SK-N-SH (cell line): ENCODE measurements at regions not wholly inside any gene's neighbourhood (a gene's known extent, or its start where the extent isn't known, plus 50 kb on each side); places are given as distances from the start of the nearest gene placed in this dataset.

Experiments
- CTCF ChIA-PET: fragments of 300-600, 350-600 bp; formaldehyde crosslinking; extraction: SDS; loops from one replicate; lab custom pipeline; 2021; lab: Yijun Ruan, JAX
- POLR2A ChIA-PET: fragments of 350-600 bp; sonication (Branson Sonifier 250); formaldehyde crosslinking; extraction: SDS; loops from one replicate; lab custom pipeline; 2020; ENCODE audit warnings: antibody characterized with exemption, inconsistent platforms; lab: Yijun Ruan, JAX
- DNase-seq: peaks from one replicate; pipeline ENCODE4 v3.0.0; 2012
- H2AFZ ChIP-seq: fragments of 200-600 bp; sonication (generic); 2 replicates; pipeline ENCODE4 v1.8.1; 2016; ENCODE audit warnings: antibody characterized with exemption, mild to moderate bottlenecking, low read depth
- H3F3A ChIP-seq: fragments of 200-600 bp; sonication (generic); replicated peaks from 2 replicates; pipeline ENCODE3; 2016; ENCODE audit warnings: antibody characterized with exemption, mild to moderate bottlenecking; ENCODE audit not compliant: insufficient read depth
- H3K27ac ChIP-seq, 2 experiments: fragments of 200-500 bp in 1 of 2; fragments of 200-600 bp in 1 of 2; sonication (Bioruptor generic) in 1 of 2; sonication (generic), shearing (Covaris generic) in 1 of 2; 2 replicates each; pipeline versions ENCODE4 v1.5.1 to v1.6.1; 2014 to 2016; ENCODE audit warnings: low read depth in 2 of 2, inconsistent platforms in 1 of 2, low read length in 1 of 2, mild to moderate bottlenecking in 1 of 2, mixed read lengths in 1 of 2
- H3K27me3 ChIP-seq: fragments of 200-600 bp; sonication (generic), shearing (Covaris generic); 2 replicates; pipeline ENCODE4 v1.6.1; 2016; ENCODE audit warnings: mixed run types; ENCODE audit not compliant: insufficient read depth
- H3K36me3 ChIP-seq, 2 experiments: fragments of 200-500 bp in 1 of 2; fragments of 200-600 bp in 1 of 2; sonication (Bioruptor generic) in 1 of 2; sonication (generic) in 1 of 2; replicated peaks in 1 of 2; 2 replicates each; pipeline versions ENCODE3 to v1.5.1; 2014 to 2016; ENCODE audit warnings: low read length in 1 of 2, mild to moderate bottlenecking in 1 of 2; ENCODE audit not compliant: insufficient read depth in 2 of 2, control insufficient read depth in 1 of 2
- H3K4me1 ChIP-seq, 2 experiments: fragments of 200-500 bp in 1 of 2; fragments of 200-600 bp in 1 of 2; sonication (Bioruptor generic) in 1 of 2; sonication (generic), shearing (Covaris generic) in 1 of 2; 2 replicates each; pipeline versions ENCODE4 v1.5.1 to v1.6.1; 2014 to 2016; ENCODE audit warnings: low read depth in 1 of 2, low read length in 1 of 2, mixed run types in 1 of 2; ENCODE audit not compliant: insufficient read depth in 2 of 2, control insufficient read depth in 1 of 2
- H3K4me2 ChIP-seq: fragments of 200-600 bp; sonication (generic), shearing (Covaris generic); 2 replicates; pipeline ENCODE4 v1.6.1; 2017; ENCODE audit warnings: mixed run types
- H3K4me3 ChIP-seq, 2 experiments: fragments of 200-500 bp in 1 of 2; fragments of 200-600 bp in 1 of 2; sonication (Bioruptor generic) in 1 of 2; sonication (generic), shearing (Covaris generic) in 1 of 2; 2 replicates each; pipeline versions ENCODE4 v1.5.1 to v1.8.1; 2014 to 2016; ENCODE audit warnings: low read depth in 2 of 2, inconsistent platforms in 1 of 2, low read length in 1 of 2, mild to moderate bottlenecking in 1 of 2, mixed read lengths in 1 of 2, moderate library complexity in 1 of 2
- H3K79me2 ChIP-seq: fragments of 200-600 bp; sonication (generic); 2 replicates; pipeline ENCODE4 v1.8.1; 2017; ENCODE audit warnings: mild to moderate bottlenecking; ENCODE audit not compliant: insufficient read depth
- H3K9ac ChIP-seq: fragments of 200-600 bp; sonication (generic); 2 replicates; pipeline ENCODE4 v1.6.1; 2017; ENCODE audit warnings: mixed run types
- H3K9me2 ChIP-seq: fragments of 200-600 bp; sonication (generic); 2 replicates; pipeline ENCODE4 v1.6.1; 2017; ENCODE audit warnings: mixed run types
- H3K9me3 ChIP-seq: fragments of 200-600 bp; sonication (generic); 2 replicates; pipeline ENCODE4 v1.6.1; 2017; ENCODE audit warnings: mixed run types, mild to moderate bottlenecking, moderate library complexity
- H4K20me1 ChIP-seq: fragments of 200-600 bp; sonication (generic); 2 replicates; pipeline ENCODE4 v1.6.1; 2017; ENCODE audit warnings: mild to moderate bottlenecking, mixed run types; ENCODE audit not compliant: insufficient read depth
- ELF1 ChIP-seq: IDR thresholded peaks from 2 replicates; pipeline ENCODE4 v1.4.0; 2012
- FOXM1 ChIP-seq: IDR thresholded peaks from 2 replicates; pipeline ENCODE4 v1.4.0; 2012; ENCODE audit warnings: low read depth, mild to moderate bottlenecking
- GATA2 ChIP-seq: sonication (generic); formaldehyde crosslinking; IDR thresholded peaks from 2 replicates; pipeline ENCODE4 v1.5.0; 2020; ENCODE audit warnings: mild to moderate bottlenecking, missing genetic modification reagents
- MEF2A ChIP-seq: IDR thresholded peaks from 2 replicates; pipeline ENCODE4 v1.4.0; 2012; ENCODE audit warnings: low read depth, borderline replicate concordance
- MXI1 ChIP-seq: IDR thresholded peaks from 2 replicates; pipeline ENCODE4 v1.6.1; 2012; ENCODE audit warnings: mild to moderate bottlenecking, low read depth, low read length, improper control_type of control experiment
- NFIC ChIP-seq: IDR thresholded peaks from 2 replicates; pipeline ENCODE4 v1.4.0; 2012; ENCODE audit warnings: borderline replicate concordance
- NRF1 ChIP-seq: IDR thresholded peaks from 2 replicates; pipeline ENCODE4 v1.6.1; 2012; ENCODE audit warnings: low read depth, mild to moderate bottlenecking, low read length
- RCOR1 ChIP-seq: fragments of 150-350 bp; IDR thresholded peaks from 2 replicates; pipeline ENCODE4 v1.6.1; 2017; ENCODE audit warnings: antibody characterized with exemption, low read length
- RFX5 ChIP-seq: IDR thresholded peaks from 2 replicates; pipeline ENCODE4 v1.6.1; 2012; ENCODE audit warnings: mild to moderate bottlenecking, improper control_type of control experiment, low read length
- RXRA ChIP-seq: IDR thresholded peaks from 2 replicates; pipeline ENCODE4 v1.4.0; 2012; ENCODE audit warnings: low read depth, mild to moderate bottlenecking, borderline replicate concordance
- YY1 ChIP-seq: IDR thresholded peaks from 2 replicates; pipeline ENCODE4 v1.4.0; 2012; ENCODE audit warnings: low read depth, mild to moderate bottlenecking
- WGBS: methylation state at CpG from one replicate; pipeline ENCODE4 v1.1.6; 2017; ENCODE audit warnings: low lambda C conversion rate; 5-methylcytosine and 5-hydroxymethylcytosine counted together
- TF ChIP-seq, protein P1 (sequence below): IDR thresholded peaks from 2 replicates; pipeline ENCODE4 v1.4.0; 2012; ENCODE audit warnings: low read depth, borderline replicate concordance
- TF ChIP-seq, protein P2 (sequence below): fragments of 150-350 bp; IDR thresholded peaks from 2 replicates; pipeline ENCODE4 v1.6.1; 2016; ENCODE audit warnings: mild to moderate bottlenecking, low read depth, low read length
- TF ChIP-seq, protein P3 (sequence below): IDR thresholded peaks from 2 replicates; pipeline ENCODE4 v1.6.1; 2012; ENCODE audit warnings: mild to moderate bottlenecking, low read depth, low read length, moderate library complexity
- TF ChIP-seq, protein P4 (sequence below): fragments of 150-350 bp; IDR thresholded peaks from 2 replicates; pipeline ENCODE4 v1.6.1; 2017; ENCODE audit warnings: antibody characterized with exemption, low read length, low read depth, borderline replicate concordance

DNA sequence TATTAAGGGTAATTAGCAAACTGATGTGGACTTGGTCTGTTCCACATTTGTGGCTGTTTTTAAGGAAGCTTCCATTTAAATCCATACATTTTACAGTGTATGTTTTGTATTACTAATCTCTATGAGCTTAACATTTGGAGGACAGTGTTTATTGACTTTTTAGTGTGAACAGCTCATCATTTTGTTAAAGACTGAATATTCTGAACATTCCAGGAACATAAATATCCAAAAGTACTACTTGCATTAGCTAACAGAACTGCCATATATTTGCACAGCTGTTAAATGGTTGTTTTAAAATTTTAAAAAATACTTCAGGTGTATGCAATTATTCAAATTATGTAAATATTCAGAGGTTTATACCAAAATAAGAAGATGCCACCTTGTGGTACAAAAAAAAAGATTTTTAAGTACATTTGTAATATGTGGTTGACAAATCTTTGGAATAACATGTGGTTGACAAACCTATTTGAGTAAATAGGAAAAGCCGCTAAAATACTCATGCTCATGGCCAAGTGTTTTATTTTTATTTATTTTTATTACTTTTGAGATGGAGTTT lies 439.7 kb upstream of the FANCL start (continued):
- TF ChIP-seq, protein P1, sequence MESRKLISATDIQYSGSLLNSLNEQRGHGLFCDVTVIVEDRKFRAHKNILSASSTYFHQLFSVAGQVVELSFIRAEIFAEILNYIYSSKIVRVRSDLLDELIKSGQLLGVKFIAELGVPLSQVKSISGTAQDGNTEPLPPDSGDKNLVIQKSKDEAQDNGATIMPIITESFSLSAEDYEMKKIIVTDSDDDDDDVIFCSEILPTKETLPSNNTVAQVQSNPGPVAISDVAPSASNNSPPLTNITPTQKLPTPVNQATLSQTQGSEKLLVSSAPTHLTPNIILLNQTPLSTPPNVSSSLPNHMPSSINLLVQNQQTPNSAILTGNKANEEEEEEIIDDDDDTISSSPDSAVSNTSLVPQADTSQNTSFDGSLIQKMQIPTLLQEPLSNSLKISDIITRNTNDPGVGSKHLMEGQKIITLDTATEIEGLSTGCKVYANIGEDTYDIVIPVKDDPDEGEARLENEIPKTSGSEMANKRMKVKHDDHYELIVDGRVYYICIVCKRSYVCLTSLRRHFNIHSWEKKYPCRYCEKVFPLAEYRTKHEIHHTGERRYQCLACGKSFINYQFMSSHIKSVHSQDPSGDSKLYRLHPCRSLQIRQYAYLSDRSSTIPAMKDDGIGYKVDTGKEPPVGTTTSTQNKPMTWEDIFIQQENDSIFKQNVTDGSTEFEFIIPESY: no peak
- no peak for TF ChIP-seq RFX5
- TF ChIP-seq FOXM1: no peak
- no peak for TF ChIP-seq MEF2A
- no peak for TF ChIP-seq RCOR1
- TF ChIP-seq, protein P2, sequence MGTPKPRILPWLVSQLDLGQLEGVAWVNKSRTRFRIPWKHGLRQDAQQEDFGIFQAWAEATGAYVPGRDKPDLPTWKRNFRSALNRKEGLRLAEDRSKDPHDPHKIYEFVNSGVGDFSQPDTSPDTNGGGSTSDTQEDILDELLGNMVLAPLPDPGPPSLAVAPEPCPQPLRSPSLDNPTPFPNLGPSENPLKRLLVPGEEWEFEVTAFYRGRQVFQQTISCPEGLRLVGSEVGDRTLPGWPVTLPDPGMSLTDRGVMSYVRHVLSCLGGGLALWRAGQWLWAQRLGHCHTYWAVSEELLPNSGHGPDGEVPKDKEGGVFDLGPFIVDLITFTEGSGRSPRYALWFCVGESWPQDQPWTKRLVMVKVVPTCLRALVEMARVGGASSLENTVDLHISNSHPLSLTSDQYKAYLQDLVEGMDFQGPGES: no peak
- TF ChIP-seq, protein P3, sequence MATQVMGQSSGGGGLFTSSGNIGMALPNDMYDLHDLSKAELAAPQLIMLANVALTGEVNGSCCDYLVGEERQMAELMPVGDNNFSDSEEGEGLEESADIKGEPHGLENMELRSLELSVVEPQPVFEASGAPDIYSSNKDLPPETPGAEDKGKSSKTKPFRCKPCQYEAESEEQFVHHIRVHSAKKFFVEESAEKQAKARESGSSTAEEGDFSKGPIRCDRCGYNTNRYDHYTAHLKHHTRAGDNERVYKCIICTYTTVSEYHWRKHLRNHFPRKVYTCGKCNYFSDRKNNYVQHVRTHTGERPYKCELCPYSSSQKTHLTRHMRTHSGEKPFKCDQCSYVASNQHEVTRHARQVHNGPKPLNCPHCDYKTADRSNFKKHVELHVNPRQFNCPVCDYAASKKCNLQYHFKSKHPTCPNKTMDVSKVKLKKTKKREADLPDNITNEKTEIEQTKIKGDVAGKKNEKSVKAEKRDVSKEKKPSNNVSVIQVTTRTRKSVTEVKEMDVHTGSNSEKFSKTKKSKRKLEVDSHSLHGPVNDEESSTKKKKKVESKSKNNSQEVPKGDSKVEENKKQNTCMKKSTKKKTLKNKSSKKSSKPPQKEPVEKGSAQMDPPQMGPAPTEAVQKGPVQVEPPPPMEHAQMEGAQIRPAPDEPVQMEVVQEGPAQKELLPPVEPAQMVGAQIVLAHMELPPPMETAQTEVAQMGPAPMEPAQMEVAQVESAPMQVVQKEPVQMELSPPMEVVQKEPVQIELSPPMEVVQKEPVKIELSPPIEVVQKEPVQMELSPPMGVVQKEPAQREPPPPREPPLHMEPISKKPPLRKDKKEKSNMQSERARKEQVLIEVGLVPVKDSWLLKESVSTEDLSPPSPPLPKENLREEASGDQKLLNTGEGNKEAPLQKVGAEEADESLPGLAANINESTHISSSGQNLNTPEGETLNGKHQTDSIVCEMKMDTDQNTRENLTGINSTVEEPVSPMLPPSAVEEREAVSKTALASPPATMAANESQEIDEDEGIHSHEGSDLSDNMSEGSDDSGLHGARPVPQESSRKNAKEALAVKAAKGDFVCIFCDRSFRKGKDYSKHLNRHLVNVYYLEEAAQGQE: no peak

DNA sequence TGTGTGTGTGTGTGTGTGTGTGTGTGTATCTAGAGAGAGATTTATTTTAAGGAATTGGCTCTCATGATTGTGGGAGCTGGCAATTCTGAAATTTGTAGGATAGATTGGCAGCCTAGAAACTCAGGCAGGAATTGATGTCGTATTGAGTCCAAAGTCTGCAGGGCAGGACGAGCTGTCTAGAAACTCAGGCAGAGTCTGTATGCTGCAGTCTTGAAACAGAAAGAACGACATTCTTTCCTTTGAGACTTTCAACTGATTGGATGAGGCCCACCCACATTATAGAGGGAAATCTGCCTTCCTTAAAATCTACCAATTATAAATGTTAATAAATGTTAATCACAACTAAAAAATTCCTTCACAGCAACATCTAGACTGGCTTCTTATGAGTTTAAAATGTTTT lies 436.6 kb upstream of the FANCL start:
- Histone ChIP-seq H3F3A (no peaks in the 10 kb centered on the region), H3K79me2 (no peaks in the 10 kb centered on the region), H3K27ac (no peak overlapping the region), H3K4me1 (no peaks in the 10 kb centered on the region; a peak in 1 of 4 replicates), H3K27me3 (no peaks in the 10 kb centered on the region), H3K4me2 (no peak overlapping the region), H3K36me3 (no peaks in the 10 kb centered on the region), H4K20me1 (no peaks in the 10 kb centered on the region), H2AFZ (no peak overlapping the region), H3K9ac (no peak overlapping the region), H3K9me3 (no peaks in the 10 kb centered on the region), H3K9me2 (no peaks in the 10 kb centered on the region), H3K4me3 (no peak overlapping the region)
- no peak for DNase-seq
- 30% methylated on average over 3 of the region's 3 CpGs for WGBS
- CTCF ChIA-PET: interaction anchor here (0.9 kb wide), 1 partner anchor 106 kb away, joined by 4 read pairs; no protein-coding TSS in a partner anchor
- POLR2A ChIA-PET: interaction anchor here (0.7 kb wide), 1 partner anchor 636 kb away, joined by 4 read pairs; no protein-coding TSS in a partner anchor
- TF ChIP-seq RXRA (no peak), NRF1 (no peak), MEF2A (no peak), YY1 (no peak), GATA2 (no peak), MXI1 (no peak), ELF1 (no peak), NFIC (no peak)
- TF ChIP-seq, protein P3: no peak
- TF ChIP-seq, protein P4, sequence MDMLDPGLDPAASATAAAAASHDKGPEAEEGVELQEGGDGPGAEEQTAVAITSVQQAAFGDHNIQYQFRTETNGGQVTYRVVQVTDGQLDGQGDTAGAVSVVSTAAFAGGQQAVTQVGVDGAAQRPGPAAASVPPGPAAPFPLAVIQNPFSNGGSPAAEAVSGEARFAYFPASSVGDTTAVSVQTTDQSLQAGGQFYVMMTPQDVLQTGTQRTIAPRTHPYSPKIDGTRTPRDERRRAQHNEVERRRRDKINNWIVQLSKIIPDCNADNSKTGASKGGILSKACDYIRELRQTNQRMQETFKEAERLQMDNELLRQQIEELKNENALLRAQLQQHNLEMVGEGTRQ: no peak
- TF ChIP-seq, protein P1: no peak
